HFFc6 (cell line): ENCODE measurements at regions not wholly inside any gene's neighbourhood (a gene's known extent, or its start where the extent isn't known, plus 50 kb on each side); places are given as distances from the start of the nearest gene placed in this dataset.

Source experiments
- DNase-seq: peaks from one replicate; pipeline ENCODE4 v3.0.0-alpha.2; 2018
- H3K27ac Mint-ChIP-seq: 2 replicates; pipeline ENCODE4 v1.8.0; 2020; ENCODE audit warnings: mild to moderate bottlenecking, mixed read lengths
- H3K27me3 Mint-ChIP-seq: 2 replicates; pipeline ENCODE4 v1.8.0; 2021; ENCODE audit warnings: mild to moderate bottlenecking, moderate library complexity, mixed read lengths; ENCODE audit not compliant: insufficient read depth
- H3K36me3 Mint-ChIP-seq: 2 replicates; pipeline ENCODE4 v1.8.0; 2021; ENCODE audit warnings: low read depth, mixed read lengths
- H3K4me1 Mint-ChIP-seq: 2 replicates; pipeline ENCODE4 v1.8.0; 2020; ENCODE audit warnings: low read depth, mixed read lengths
- H3K4me3 Mint-ChIP-seq: 2 replicates; pipeline ENCODE4 v1.8.0; 2020; ENCODE audit warnings: mild to moderate bottlenecking, moderate library complexity, mixed read lengths
- H3K9me3 Mint-ChIP-seq: 2 replicates; pipeline ENCODE4 v1.8.0; 2020; ENCODE audit warnings: mild to moderate bottlenecking, mixed read lengths
- TF ChIP-seq, protein P1 (sequence below): fragments of 200-600 bp; sonication (generic); IDR thresholded peaks from 2 replicates; pipeline ENCODE4 v1.5.0; 2021; ENCODE audit warnings: antibody characterized with exemption, mild to moderate bottlenecking

DNA sequence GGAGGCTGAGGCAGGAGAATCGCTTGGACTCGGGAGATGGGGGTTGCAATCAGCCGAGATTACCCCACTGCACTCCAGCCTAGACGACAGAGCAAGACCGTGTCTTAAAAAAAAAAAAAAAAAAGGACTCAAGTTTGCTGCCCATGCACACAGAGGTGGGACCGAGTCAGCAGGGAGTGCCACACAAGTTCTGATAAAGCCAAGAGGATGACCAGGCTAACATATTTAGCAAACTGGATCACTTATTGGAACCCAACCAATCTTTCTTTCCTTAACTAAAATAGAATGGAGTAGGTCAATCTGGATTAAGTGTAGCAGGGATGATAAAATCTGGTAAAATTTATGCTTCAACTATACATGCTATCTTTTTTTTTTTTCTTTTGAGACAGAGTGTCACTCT is 190.4 kb upstream of the FOXN3 start:
- Mint-ChIP-seq H3K9me3 (peaks cover 19% of the 10 kb centered on the region), H3K36me3 (peaks cover 41% of the 10 kb centered on the region), H3K4me3 (no peak overlapping the region), H3K27ac (peak overlapping the region; percentile 18), H3K27me3 (peaks cover 3% of the 10 kb centered on the region; the same call in 1 of the 2 replicates), H3K4me1 (peaks cover 24% of the 10 kb centered on the region)
- peak; percentile 58 for DNase-seq
- TF ChIP-seq, protein P1, sequence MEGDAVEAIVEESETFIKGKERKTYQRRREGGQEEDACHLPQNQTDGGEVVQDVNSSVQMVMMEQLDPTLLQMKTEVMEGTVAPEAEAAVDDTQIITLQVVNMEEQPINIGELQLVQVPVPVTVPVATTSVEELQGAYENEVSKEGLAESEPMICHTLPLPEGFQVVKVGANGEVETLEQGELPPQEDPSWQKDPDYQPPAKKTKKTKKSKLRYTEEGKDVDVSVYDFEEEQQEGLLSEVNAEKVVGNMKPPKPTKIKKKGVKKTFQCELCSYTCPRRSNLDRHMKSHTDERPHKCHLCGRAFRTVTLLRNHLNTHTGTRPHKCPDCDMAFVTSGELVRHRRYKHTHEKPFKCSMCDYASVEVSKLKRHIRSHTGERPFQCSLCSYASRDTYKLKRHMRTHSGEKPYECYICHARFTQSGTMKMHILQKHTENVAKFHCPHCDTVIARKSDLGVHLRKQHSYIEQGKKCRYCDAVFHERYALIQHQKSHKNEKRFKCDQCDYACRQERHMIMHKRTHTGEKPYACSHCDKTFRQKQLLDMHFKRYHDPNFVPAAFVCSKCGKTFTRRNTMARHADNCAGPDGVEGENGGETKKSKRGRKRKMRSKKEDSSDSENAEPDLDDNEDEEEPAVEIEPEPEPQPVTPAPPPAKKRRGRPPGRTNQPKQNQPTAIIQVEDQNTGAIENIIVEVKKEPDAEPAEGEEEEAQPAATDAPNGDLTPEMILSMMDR = no peak

DNA sequence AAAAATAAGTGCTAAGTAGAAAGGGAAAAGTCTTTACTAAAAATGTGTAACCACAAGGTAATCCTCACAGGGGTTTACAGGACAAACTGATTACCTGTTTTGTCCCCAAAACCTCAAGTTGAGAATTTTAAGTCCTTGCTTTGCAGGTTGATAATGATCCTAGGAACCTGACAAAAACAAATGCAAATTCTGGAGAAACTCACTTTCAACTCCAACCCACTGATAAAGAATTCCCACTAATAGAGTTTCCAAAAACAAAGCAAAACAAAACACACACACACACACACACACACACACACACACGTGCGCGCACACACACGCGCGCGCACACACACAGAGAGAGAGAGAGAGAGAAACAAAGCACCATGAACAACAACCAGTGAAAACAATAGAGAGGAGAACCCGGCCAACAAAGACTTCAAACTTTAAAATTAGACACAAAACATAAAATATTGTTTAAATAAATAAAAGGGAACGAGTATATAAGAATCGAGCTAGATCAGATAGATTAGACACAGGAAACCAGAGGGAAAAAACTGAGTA is 187.0 kb upstream of the FOXN3 start:
- TF ChIP-seq, protein P1 = no peak
- Mint-ChIP-seq H3K9me3 (peaks cover 31% of the 10 kb centered on the region), H3K4me1 (peaks cover 49% of the 10 kb centered on the region), H3K27me3 (no peaks in the 10 kb centered on the region), H3K36me3 (peaks cover 45% of the 10 kb centered on the region), H3K4me3 (no peak overlapping the region), H3K27ac (no peak overlapping the region; the same call in 1 of the 2 replicates)
- DNase-seq = no peak

DNA sequence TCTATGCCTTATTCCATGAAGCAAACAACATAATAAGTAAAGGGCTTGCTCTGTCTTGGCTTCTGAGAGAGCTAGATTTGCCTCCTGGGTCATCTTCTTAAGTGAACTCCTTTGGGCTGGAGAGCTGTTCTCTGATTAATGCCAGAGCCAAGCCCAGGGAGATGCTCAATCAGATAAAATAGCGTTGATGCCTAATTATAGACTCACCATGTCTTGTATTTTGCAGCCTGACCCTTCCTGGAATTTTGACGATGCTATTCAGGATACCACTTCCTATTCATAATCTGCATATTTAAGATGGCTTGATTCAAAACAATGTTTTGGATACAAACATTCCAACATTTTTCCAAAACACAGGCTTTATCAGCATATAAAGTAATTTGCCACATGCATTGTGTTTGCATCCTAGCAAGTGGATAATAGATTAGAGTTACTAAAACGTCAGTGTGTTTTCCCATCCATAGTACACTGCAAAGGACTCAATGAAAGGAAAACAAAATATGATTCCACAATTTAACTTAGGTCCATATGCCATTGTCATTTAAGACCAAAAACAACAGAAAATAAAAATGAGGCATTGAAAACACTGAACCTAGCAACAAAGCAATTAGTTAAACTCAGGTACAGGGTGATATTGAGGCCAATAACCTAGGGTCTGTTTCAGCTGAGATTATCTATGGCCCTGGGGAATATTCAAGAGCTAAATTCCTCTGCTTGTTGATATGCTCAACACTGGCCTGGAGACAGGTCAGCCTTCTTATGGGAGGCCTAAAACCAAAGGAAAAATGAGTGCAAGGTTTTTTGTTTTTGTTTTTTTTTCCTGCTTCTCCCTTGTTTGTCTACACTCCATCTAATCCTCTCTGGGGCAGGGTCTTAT is 184.2 kb upstream of the FOXN3 start:
- DNase-seq = peak; percentile 79
- Mint-ChIP-seq H3K4me1 (peaks cover 44% of the 10 kb centered on the region), H3K36me3 (peaks cover 50% of the 10 kb centered on the region), H3K9me3 (peaks cover 57% of the 10 kb centered on the region), H3K27ac (peak overlapping the region; percentile 91), H3K4me3 (peak overlapping the region; percentile 77), H3K27me3 (no peaks in the 10 kb centered on the region)
- TF ChIP-seq, protein P1 = no peak

DNA sequence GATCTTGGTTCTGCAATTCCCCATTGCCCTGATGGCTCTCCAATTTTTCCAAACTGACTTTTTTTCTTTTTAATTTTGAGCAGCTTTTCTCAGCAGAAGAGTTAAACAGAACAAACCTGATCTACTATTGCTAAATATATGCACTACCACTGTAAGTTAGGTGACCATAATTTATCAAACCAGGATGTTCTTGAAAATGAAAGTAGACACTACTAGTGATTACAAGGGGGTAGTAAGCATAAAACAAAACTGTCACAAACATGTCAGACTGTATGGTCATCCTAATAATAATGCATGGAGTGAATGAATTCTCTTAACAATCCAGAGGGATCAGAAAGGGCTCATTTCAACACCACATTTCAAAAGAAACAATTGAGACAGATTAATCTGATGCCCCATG is 183.0 kb upstream of the FOXN3 start:
- Mint-ChIP-seq H3K9me3 (peaks cover 47% of the 10 kb centered on the region), H3K4me3 (peak overlapping the region; percentile 77), H3K27ac (peak overlapping the region; percentile 91), H3K4me1 (peaks cover 44% of the 10 kb centered on the region), H3K27me3 (no peaks in the 10 kb centered on the region), H3K36me3 (peaks cover 41% of the 10 kb centered on the region)
- no peak for DNase-seq
- TF ChIP-seq, protein P1 = no peak

DNA sequence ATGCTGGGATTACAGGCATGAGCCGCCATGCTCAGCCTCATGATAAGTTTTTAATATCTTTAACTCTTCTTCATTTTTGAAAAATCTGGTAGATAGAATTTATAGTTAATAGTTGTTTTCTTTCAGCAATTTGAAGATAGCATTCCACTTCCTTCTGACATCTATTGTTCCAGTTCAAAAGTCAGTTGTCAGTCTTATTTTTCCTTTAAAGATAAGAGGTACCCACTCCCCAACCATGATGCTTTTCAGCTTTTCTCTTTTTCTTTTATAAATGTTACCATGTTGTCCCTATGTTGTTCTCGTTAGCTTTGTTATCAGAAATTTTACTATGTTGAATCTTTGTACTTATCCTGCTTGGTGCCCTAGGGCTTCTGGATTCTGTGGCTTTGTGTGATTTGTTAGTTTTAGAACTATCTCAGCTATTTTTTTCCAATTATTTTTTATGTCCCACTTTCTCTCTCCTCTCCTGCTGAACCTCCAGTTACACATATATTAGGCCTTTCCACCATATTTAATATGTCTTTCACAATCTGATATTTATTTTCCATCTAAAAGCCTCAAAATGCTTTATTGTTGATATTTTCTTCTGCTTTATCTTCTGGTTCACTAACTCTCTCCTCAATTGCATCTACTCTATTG is 181.6 kb upstream of the FOXN3 start:
- no peak overlapping the region for H3K4me3 Mint-ChIP-seq
- peaks cover 39% of the 10 kb centered on the region for H3K9me3 Mint-ChIP-seq
- peaks cover 41% of the 10 kb centered on the region for H3K36me3 Mint-ChIP-seq
- TF ChIP-seq, protein P1 = no peak
- no peaks in the 10 kb centered on the region for H3K27me3 Mint-ChIP-seq
- no peak for DNase-seq
- H3K27ac Mint-ChIP-seq = no peak overlapping the region; the same call in 1 of the 2 replicates
- H3K4me1 Mint-ChIP-seq = peaks cover 33% of the 10 kb centered on the region
